ENCODE measurements at regions not wholly inside any gene's neighbourhood (a gene's known extent, or its start where the extent isn't known, plus 50 kb on each side); places are given as distances from the start of the nearest gene placed in this dataset.

DNA sequence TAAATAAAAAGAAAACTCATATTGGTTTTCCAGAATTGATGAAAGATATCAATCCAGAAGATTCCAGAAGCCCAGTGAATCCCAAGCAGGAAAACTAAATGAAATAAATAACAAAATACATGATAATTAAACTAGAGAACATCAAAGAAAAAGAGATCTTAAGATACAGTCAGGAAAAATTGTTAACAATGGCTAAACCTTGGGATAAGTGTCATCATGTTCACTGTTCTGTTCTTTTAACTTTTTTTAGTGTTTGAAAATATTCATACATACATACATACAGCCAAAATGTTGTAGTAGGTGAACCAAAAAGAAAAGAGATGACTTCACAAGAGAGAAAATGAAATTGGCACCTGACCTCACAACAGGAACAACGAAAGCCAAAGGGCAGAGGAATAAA is 72.2 kb upstream of the MYCN start:
- TF ChIP-seq POLR2A (IDR thresholded peaks at IDR 0.05) (no peak), EP300 (IDR thresholded peaks at IDR 0.05) (no peak), POLR2AphosphoS5 (IDR thresholded peaks at IDR 0.05) (no peak)
- TF ChIP-seq, protein P1, sequence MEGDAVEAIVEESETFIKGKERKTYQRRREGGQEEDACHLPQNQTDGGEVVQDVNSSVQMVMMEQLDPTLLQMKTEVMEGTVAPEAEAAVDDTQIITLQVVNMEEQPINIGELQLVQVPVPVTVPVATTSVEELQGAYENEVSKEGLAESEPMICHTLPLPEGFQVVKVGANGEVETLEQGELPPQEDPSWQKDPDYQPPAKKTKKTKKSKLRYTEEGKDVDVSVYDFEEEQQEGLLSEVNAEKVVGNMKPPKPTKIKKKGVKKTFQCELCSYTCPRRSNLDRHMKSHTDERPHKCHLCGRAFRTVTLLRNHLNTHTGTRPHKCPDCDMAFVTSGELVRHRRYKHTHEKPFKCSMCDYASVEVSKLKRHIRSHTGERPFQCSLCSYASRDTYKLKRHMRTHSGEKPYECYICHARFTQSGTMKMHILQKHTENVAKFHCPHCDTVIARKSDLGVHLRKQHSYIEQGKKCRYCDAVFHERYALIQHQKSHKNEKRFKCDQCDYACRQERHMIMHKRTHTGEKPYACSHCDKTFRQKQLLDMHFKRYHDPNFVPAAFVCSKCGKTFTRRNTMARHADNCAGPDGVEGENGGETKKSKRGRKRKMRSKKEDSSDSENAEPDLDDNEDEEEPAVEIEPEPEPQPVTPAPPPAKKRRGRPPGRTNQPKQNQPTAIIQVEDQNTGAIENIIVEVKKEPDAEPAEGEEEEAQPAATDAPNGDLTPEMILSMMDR (IDR thresholded peaks at IDR 0.05), result no peak
- H3K9me3 ChIP-seq, result no peaks in the 10 kb centered on the region
- H3K27me3 ChIP-seq, result no peaks in the 10 kb centered on the region
- DNase-seq, result no peak
- no peak overlapping the region for H3K27ac ChIP-seq
- H3K36me3 ChIP-seq, result no peaks in the 10 kb centered on the region
- 65 to 83% methylated on average over 1 of the region's 1 CpG for whole genome bisulfite sequencing, 2 donors
- H3K4me1 ChIP-seq, result no peaks in the 10 kb centered on the region
- intact Hi-C loops (cut with DNase I), result no loop called here
- no peak overlapping the region for H3K4me3 ChIP-seq

DNA sequence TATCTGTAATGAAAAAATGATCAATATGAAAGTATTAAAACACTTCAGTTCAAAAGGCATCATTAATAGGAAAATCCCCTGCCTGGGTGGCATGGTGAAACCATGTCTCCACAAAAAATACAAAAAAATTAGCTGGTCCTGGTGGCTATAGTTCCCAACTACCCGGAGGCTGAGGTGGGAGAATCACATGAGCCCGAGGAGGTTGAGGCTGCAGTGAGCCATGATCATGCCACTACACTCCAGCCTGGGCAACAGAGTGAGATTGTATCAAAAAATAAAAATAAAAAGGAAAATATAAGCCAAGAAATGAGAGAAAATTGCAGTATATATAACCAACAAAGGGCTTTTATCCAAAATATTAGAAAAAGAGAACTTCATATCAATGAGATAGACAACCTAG is 71.6 kb upstream of the MYCN start:
- TF ChIP-seq POLR2A (IDR thresholded peaks at IDR 0.05), result no peak
- no peak for TF ChIP-seq EP300 (IDR thresholded peaks at IDR 0.05)
- TF ChIP-seq POLR2AphosphoS5 (IDR thresholded peaks at IDR 0.05), result no peak
- TF ChIP-seq, protein P1 (IDR thresholded peaks at IDR 0.05), result no peak
- intact Hi-C loops (cut with DNase I), result no loop called here
- H3K27ac ChIP-seq, result no peak overlapping the region
- WGBS, 2 donors, result 85 to 90% methylated on average over 2 of the region's 2 CpGs
- no peak for DNase-seq
- H3K4me3 ChIP-seq, result no peak overlapping the region
- no peaks in the 10 kb centered on the region for H3K36me3 ChIP-seq
- no peaks in the 10 kb centered on the region for H3K9me3 ChIP-seq
- H3K27me3 ChIP-seq, result no peaks in the 10 kb centered on the region
- H3K4me1 ChIP-seq, result no peaks in the 10 kb centered on the region

DNA sequence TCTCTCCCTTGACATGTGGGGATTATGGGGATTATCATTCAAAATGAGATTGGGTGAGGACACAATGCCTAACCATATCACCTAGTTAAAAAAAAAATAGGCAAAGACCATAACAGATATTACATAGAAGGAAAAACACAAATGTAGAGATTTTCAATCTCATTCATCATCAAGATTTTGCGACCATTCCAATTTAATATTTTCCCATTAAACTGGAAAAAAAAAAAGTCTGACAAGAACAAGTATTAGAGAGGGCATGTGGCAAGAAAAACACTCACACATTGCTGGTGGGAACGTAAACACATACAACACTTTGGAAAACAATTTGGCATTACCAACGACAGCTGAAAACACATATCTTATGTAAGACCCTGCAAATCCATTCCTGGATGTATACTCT is 71.0 kb upstream of the MYCN start:
- DNase-seq, result no peak
- intact Hi-C loops (cut with DNase I), result no loop called here
- H3K4me3 ChIP-seq, result no peak overlapping the region
- WGBS, 2 donors, result 80 to 90% methylated on average over 3 of the region's 3 CpGs
- H3K9me3 ChIP-seq, result no peaks in the 10 kb centered on the region
- H3K4me1 ChIP-seq, result no peaks in the 10 kb centered on the region
- H3K27me3 ChIP-seq, result no peaks in the 10 kb centered on the region
- H3K36me3 ChIP-seq, result no peaks in the 10 kb centered on the region
- H3K27ac ChIP-seq, result no peak overlapping the region
- TF ChIP-seq POLR2A (IDR thresholded peaks at IDR 0.05), result no peak

DNA sequence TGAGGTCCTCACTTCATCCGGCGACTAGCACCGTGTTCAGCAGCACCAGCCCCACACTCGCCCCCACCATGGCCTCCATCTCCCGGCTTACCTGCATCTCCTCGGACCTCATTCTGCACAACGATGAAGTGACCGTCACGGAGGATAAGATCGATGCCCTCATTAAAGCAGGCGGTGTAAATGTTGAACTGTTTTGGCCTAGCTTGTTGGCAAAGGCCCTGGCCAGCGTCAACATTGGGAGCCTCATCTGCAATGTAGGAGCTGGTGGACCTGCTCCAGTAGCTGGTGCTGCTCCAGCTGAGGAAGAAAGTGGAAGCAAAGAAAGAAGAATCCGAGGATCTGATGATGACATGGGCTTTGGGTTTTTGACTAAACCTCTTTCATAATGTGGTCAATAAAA is 70.5 kb upstream of the MYCN start:
- WGBS, 2 donors, result 94 to 95% methylated on average over 13 of the region's 13 CpGs
- intact Hi-C loops (cut with DNase I), result no loop called here

DNA sequence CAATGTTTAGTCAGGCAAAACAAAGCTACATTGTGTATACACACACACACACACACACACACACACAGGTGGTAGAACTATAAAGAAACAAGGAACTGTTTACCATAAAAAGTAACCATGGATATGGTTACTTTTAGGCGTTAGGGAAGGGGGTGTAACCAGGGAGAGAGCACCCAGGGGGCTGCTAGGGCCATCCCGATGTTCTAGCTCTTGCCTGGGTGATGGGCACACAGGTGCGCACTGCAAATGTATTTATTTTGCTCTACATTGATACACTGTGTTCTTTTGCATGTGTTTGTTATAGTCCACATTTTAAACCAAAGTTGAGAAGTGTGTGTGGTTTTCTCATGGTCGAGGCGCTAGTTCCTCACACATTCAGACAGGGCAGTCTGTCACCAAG is 69.8 kb upstream of the MYCN start:
- TF ChIP-seq, protein P1 (IDR thresholded peaks at IDR 0.05), result no peak
- TF ChIP-seq POLR2A (IDR thresholded peaks at IDR 0.05) (no peak), EP300 (IDR thresholded peaks at IDR 0.05) (no peak), POLR2AphosphoS5 (IDR thresholded peaks at IDR 0.05) (no peak)
- H3K27ac ChIP-seq, result no peak overlapping the region
- H3K27me3 ChIP-seq, result no peaks in the 10 kb centered on the region
- 73 to 84% methylated on average over 5 of the region's 5 CpGs for WGBS, 2 donors
- no peak overlapping the region for H3K4me3 ChIP-seq
- no peak for DNase-seq
- no peaks in the 10 kb centered on the region for H3K4me1 ChIP-seq
- no peaks in the 10 kb centered on the region for H3K9me3 ChIP-seq
- intact Hi-C loops (cut with DNase I), result no loop called here
- H3K36me3 ChIP-seq, result no peaks in the 10 kb centered on the region

More for the DNA sequence above, 70.5 kb upstream of the MYCN start:
- no peak for TF ChIP-seq POLR2AphosphoS5 (IDR thresholded peaks at IDR 0.05)
- TF ChIP-seq POLR2A (IDR thresholded peaks at IDR 0.05), result no peak
- TF ChIP-seq, protein P1 (IDR thresholded peaks at IDR 0.05), result no peak
- TF ChIP-seq EP300 (IDR thresholded peaks at IDR 0.05), result no peak
- no peak overlapping the region for H3K27ac ChIP-seq
- H3K9me3 ChIP-seq, result no peaks in the 10 kb centered on the region
- no peak for DNase-seq
- no peak overlapping the region for H3K4me3 ChIP-seq
- no peaks in the 10 kb centered on the region for H3K36me3 ChIP-seq
- H3K27me3 ChIP-seq, result no peaks in the 10 kb centered on the region
- no peaks in the 10 kb centered on the region for H3K4me1 ChIP-seq

Data from sigmoid colon (tissue), 6 donors.